ENCODE measurements at regions not wholly inside any gene's neighbourhood (a gene's known extent, or its start where the extent isn't known, plus 50 kb on each side); places are given as distances from the start of the nearest gene placed in this dataset.
"Not testable (repeated sequence)": the region's sequence is repeated elsewhere in the genome, so short reads cannot be mapped to it uniquely, and the experiment has no call there.

- DNase-seq (ENCODE audit: low spot score), result no peak
Measured at GRCh38 chr14:22251090-22251489, 337.9 kb downstream of the DAD1 start.

GRCh38 chr14:22249770-22250169 lies 339.3 kb downstream of the DAD1 start:
- no peak for DNase-seq (ENCODE audit: low spot score)

- DNase-seq (ENCODE audit: low spot score), result no peak
Measured at GRCh38 chr14:22243971-22244581, 344.9 kb downstream of the DAD1 start.

GRCh38 chr14:22238320-22238719 lies 350.7 kb downstream of the DAD1 start:
- not testable (repeated sequence) for DNase-seq (ENCODE audit: low spot score)

GRCh38 chr14:22233377-22233776 lies 355.6 kb downstream of the DAD1 start:
- no peak for DNase-seq (ENCODE audit: low spot score)

- no peak for DNase-seq (ENCODE audit: low spot score)
Measured at GRCh38 chr14:22232933-22233332, 356.1 kb downstream of the DAD1 start.

- no peak for DNase-seq (ENCODE audit: low spot score)
Measured at GRCh38 chr14:22232486-22232885, 356.5 kb downstream of the DAD1 start.

GRCh38 chr14:22231018-22231417 lies 358.0 kb downstream of the DAD1 start:
- DNase-seq (ENCODE audit: low spot score), result no peak

- no peak for DNase-seq (ENCODE audit: low spot score)
Measured at GRCh38 chr14:22230517-22230916, 358.5 kb downstream of the DAD1 start.

GRCh38 chr14:22227084-22227483 lies 361.9 kb downstream of the DAD1 start:
- DNase-seq (ENCODE audit: low spot score), result no peak

GRCh38 chr14:22226381-22226780 lies 362.6 kb downstream of the DAD1 start:
- DNase-seq (ENCODE audit: low spot score), result peak; percentile 24

- no peak for DNase-seq (ENCODE audit: low spot score)
Measured at GRCh38 chr14:22225516-22226140, 363.4 kb downstream of the DAD1 start.

- peak; percentile 39 for DNase-seq (ENCODE audit: low spot score)
Measured at GRCh38 chr14:22221508-22221907, 367.5 kb downstream of the DAD1 start.

GRCh38 chr14:22220427-22220826 lies 368.6 kb downstream of the DAD1 start:
- no peak for DNase-seq (ENCODE audit: low spot score)

- no peak for DNase-seq (ENCODE audit: low spot score)
Measured at GRCh38 chr14:22218728-22219127, 370.3 kb downstream of the DAD1 start.

GRCh38 chr14:22213120-22213519 lies 375.9 kb downstream of the DAD1 start:
- no peak for DNase-seq (ENCODE audit: low spot score)

- DNase-seq (ENCODE audit: low spot score), result no peak
Measured at GRCh38 chr14:22210906-22211305, 378.1 kb downstream of the DAD1 start.

- no peak for DNase-seq (ENCODE audit: low spot score)
Measured at GRCh38 chr14:22210026-22210425, 379.0 kb downstream of the DAD1 start.

GRCh38 chr14:22203036-22203435 lies 386.0 kb downstream of the DAD1 start:
- DNase-seq (ENCODE audit: low spot score), result no peak

- DNase-seq (ENCODE audit: low spot score), result no peak
Measured at GRCh38 chr14:22202313-22202712, 386.7 kb downstream of the DAD1 start.

GRCh38 chr14:22200977-22201605 lies 387.9 kb downstream of the DAD1 start:
- DNase-seq (ENCODE audit: low spot score), result peak; percentile 62

GRCh38 chr14:22200131-22200530 lies 388.9 kb downstream of the DAD1 start:
- not testable (repeated sequence) for DNase-seq (ENCODE audit: low spot score)

- no peak for DNase-seq (ENCODE audit: low spot score)
Measured at GRCh38 chr14:22194664-22195063, 394.4 kb downstream of the DAD1 start.
